ENCODE measurements at regions not wholly inside any gene's neighbourhood (a gene's known extent, or its start where the extent isn't known, plus 50 kb on each side); places are given as distances from the start of the nearest gene placed in this dataset.

- DNase-seq: no peak
Observed at GRCh38 chr5:135697959-135698345, 119.2 kb upstream of the CXCL14 start.

- no peak for DNase-seq
Observed at GRCh38 chr5:135697251-135697958, 118.6 kb upstream of the CXCL14 start.

- no peak for DNase-seq
Observed at GRCh38 chr5:135696317-135696716, 117.5 kb upstream of the CXCL14 start.

- no peak for DNase-seq
Observed at GRCh38 chr5:135695656-135696313, 117.0 kb upstream of the CXCL14 start.

GRCh38 chr5:135694906-135695305 is 116.1 kb upstream of the CXCL14 start:
- no peak for DNase-seq

GRCh38 chr5:135694012-135694411 is 115.2 kb upstream of the CXCL14 start:
- DNase-seq: no peak

GRCh38 chr5:135693371-135693955 is 114.7 kb upstream of the CXCL14 start:
- no peak for DNase-seq

- no peak for DNase-seq
Observed at GRCh38 chr5:135691044-135691443, 112.3 kb upstream of the CXCL14 start.

GRCh38 chr5:135690466-135690865 is 111.7 kb upstream of the CXCL14 start:
- DNase-seq: no peak

GRCh38 chr5:135689506-135689905 is 110.7 kb upstream of the CXCL14 start:
- DNase-seq: no peak

- DNase-seq: no peak
Observed at GRCh38 chr5:135688385-135688784, 109.6 kb upstream of the CXCL14 start.

- DNase-seq: no peak
Observed at GRCh38 chr5:135683189-135683588, 104.4 kb upstream of the CXCL14 start.

- no peak for DNase-seq
Observed at GRCh38 chr5:135680713-135681112, 101.9 kb upstream of the CXCL14 start.

- no peak for DNase-seq
Observed at GRCh38 chr5:135678640-135679268, 100.0 kb upstream of the CXCL14 start.

- no peak for DNase-seq
Observed at GRCh38 chr5:135671966-135672365, 93.2 kb upstream of the CXCL14 start.

GRCh38 chr5:135671052-135671705 is 92.4 kb upstream of the CXCL14 start:
- DNase-seq: no peak

- no peak for DNase-seq
Observed at GRCh38 chr5:135670588-135670987, 91.8 kb upstream of the CXCL14 start.

- no peak for DNase-seq
Observed at GRCh38 chr5:135669416-135669815, 90.6 kb upstream of the CXCL14 start.

GRCh38 chr5:135667673-135668072 is 88.9 kb upstream of the CXCL14 start:
- DNase-seq: no peak

- DNase-seq: no peak
Observed at GRCh38 chr5:135667204-135667603, 88.4 kb upstream of the CXCL14 start.

GRCh38 chr5:135662683-135663082 is 83.9 kb upstream of the CXCL14 start:
- no peak for DNase-seq

GRCh38 chr5:135662061-135662481 is 83.3 kb upstream of the CXCL14 start:
- no peak for DNase-seq

GRCh38 chr5:135660826-135661575 is 82.2 kb upstream of the CXCL14 start:
- no peak for DNase-seq

Data from HCEC 1CT (cell line).